HCT116 (cell line): ENCODE measurements at regions not wholly inside any gene's neighbourhood (a gene's known extent, or its start where the extent isn't known, plus 50 kb on each side); places are given as distances from the start of the nearest gene placed in this dataset.

Experiments
- ATAC-seq: fragments of 200-7000 bp; cut with Tn5 transposase; 2 replicates; pipeline ENCODE4 v1.9.1; 2020; ENCODE audit warnings: mild to moderate bottlenecking, moderate library complexity
- BruUV-seq: library from RNA; stranded (reverse); fragments of 400-500 nt; replicated peaks from 2 replicates; lab custom pipeline; 2021; lab: Mats Ljungman, UMichigan
- CTCF ChIA-PET: fragments of 300-600 bp; sonication (Branson Sonifier 250); formaldehyde crosslinking; loops from one replicate; lab custom pipeline; 2021; ENCODE audit warnings: antibody characterized with exemption; lab: Charles Lee
- POLR2A ChIA-PET: fragments of 300-600, 350-600 bp; sonication (Branson Sonifier 250); formaldehyde crosslinking; loops from one replicate; lab custom pipeline; 2021; ENCODE audit warnings: antibody characterized with exemption; lab: Charles Lee
- RAD21 ChIA-PET, 2 experiments: fragments of 300-600 bp; sonication (Branson Sonifier 250); formaldehyde crosslinking; loops; one replicate each; lab custom pipeline; 2023; ENCODE audit warnings: low total read pairs in 2 of 2; ENCODE audit not compliant: uncharacterized antibody in 2 of 2, unreplicated experiment in 2 of 2, low non-redundant PET in 1 of 2; lab: Charles Lee
- DNase-seq: peaks from one replicate; pipeline ENCODE4 v3.0.0-alpha.2; 2010; ENCODE audit warnings: low read depth, low spot score
- H2AFZ ChIP-seq: fragments of 200-600 bp; shearing (Covaris generic), sonication (generic); 2 replicates; pipeline ENCODE4 v1.6.1; 2017; ENCODE audit warnings: low read depth, mixed run types, mixed read lengths, antibody characterized with exemption, low read length; ENCODE audit not compliant: poor library complexity, severe bottlenecking
- H3K27ac ChIP-seq: 2 replicates; pipeline ENCODE4 v1.5.1; 2012; ENCODE audit warnings: low read depth, low read length
- H3K27me3 ChIP-seq: fragments of 200-600 bp; sonication (generic); 2 replicates; pipeline ENCODE4 v1.6.1; 2016; ENCODE audit warnings: mixed run types, low read length, mixed read lengths; ENCODE audit not compliant: insufficient read depth
- H3K36me3 ChIP-seq, 2 experiments: fragments of 200-500 bp in 1 of 2; fragments of 200-600 bp in 1 of 2; sonication (Bioruptor generic) in 1 of 2; sonication (generic) in 1 of 2; 2 replicates each; pipeline versions ENCODE4 v1.5.1 to v1.6.1; 2014 to 2016; ENCODE audit warnings: low read length in 2 of 2, inconsistent platforms in 1 of 2, mixed read lengths in 1 of 2, mixed run types in 1 of 2; ENCODE audit not compliant: insufficient read depth in 2 of 2, control insufficient read depth in 1 of 2
- H3K4me1 ChIP-seq, 2 experiments: fragments of 200-600 bp in 1 of 2; sonication (generic) in 1 of 2; 2 replicates each; pipeline versions ENCODE4 v1.5.1 to v1.6.1; 2012 to 2017; ENCODE audit warnings: low read length in 2 of 2, inconsistent platforms in 1 of 2, mild to moderate bottlenecking in 1 of 2, mixed read lengths in 1 of 2, mixed run types in 1 of 2, moderate library complexity in 1 of 2; ENCODE audit not compliant: insufficient read depth in 2 of 2, control insufficient read depth in 1 of 2
- H3K4me2 ChIP-seq: fragments of 200-600 bp; sonication (generic); 2 replicates; pipeline ENCODE4 v1.6.1; 2017; ENCODE audit warnings: mixed run types, low read length, mixed read lengths
- H3K4me3 ChIP-seq, 2 experiments: fragments of 200-600 bp in 1 of 2; sonication (generic) in 1 of 2; replicated peaks in 1 of 2; 2 replicates each; pipeline ENCODE4 v1.5.1; 2011 to 2016; ENCODE audit warnings: low read length in 2 of 2, control low read depth in 1 of 2, low read depth in 1 of 2, mild to moderate bottlenecking in 1 of 2, mixed read lengths in 1 of 2, mixed run types in 1 of 2
- H3K79me2 ChIP-seq: fragments of 200-600 bp; sonication (generic); 2 replicates; pipeline ENCODE4 v1.6.1; 2017; ENCODE audit warnings: mild to moderate bottlenecking, mixed run types, low read length, moderate library complexity, mixed read lengths; ENCODE audit not compliant: insufficient read depth
- H3K9ac ChIP-seq: fragments of 200-600 bp; sonication (generic); 2 replicates; pipeline ENCODE4 v1.6.1; 2016; ENCODE audit warnings: low read length, mixed read lengths
- H3K9me2 ChIP-seq: fragments of 200-600 bp; sonication (generic), shearing (Covaris generic); 2 replicates; pipeline ENCODE4 v1.6.1; 2017; ENCODE audit warnings: mixed run types, mild to moderate bottlenecking, moderate library complexity; ENCODE audit not compliant: insufficient read depth
- H3K9me3 ChIP-seq, 2 experiments: fragments of 200-500 bp in 1 of 2; fragments of 200-600 bp in 1 of 2; sonication (Bioruptor generic) in 1 of 2; sonication (generic) in 1 of 2; 2 replicates each; pipeline ENCODE4 v1.6.1; 2014 to 2017; ENCODE audit warnings: low read length in 2 of 2, mixed read lengths in 2 of 2, inconsistent platforms in 1 of 2, low read depth in 1 of 2, mild to moderate bottlenecking in 1 of 2, mixed run types in 1 of 2, moderate library complexity in 1 of 2; ENCODE audit not compliant: control insufficient read depth in 1 of 2, insufficient read depth in 1 of 2
- H4K20me1 ChIP-seq: fragments of 200-600 bp; sonication (generic), shearing (Covaris generic); 2 replicates; pipeline ENCODE4 v1.6.1; 2017; ENCODE audit warnings: mixed run types, mild to moderate bottlenecking, moderate library complexity; ENCODE audit not compliant: insufficient read depth
- CEBPB ChIP-seq: IDR thresholded peaks from 2 replicates; pipeline ENCODE4 v1.6.1; 2012; ENCODE audit warnings: low read depth
- CTCF ChIP-seq, 3 experiments: fragments of 200-600 bp in 1 of 3; sonication (generic) in 1 of 3; IDR thresholded peaks in 2 of 3; conservative IDR thresholded peaks in 1 of 3; 2 replicates each; pipeline ENCODE4 v1.5.1; 2012 to 2017; ENCODE audit warnings: low read depth in 2 of 3, low read length in 2 of 3, antibody characterized with exemption in 1 of 3, borderline replicate concordance in 1 of 3, control low read depth in 1 of 3, mild to moderate bottlenecking in 1 of 3, mixed read lengths in 1 of 3, mixed run types in 1 of 3, moderate library complexity in 1 of 3; ENCODE audit not compliant: insufficient read depth in 1 of 3
- EGR1 ChIP-seq: IDR thresholded peaks from 2 replicates; pipeline ENCODE4 v1.6.1; 2012; ENCODE audit warnings: low read depth
- EZH2phosphoT487 ChIP-seq: fragments of 200-600 bp; IDR thresholded peaks from 2 replicates; pipeline ENCODE4 v1.6.1; 2018; ENCODE audit warnings: antibody characterized with exemption, borderline replicate concordance
- FOSL1 ChIP-seq: IDR thresholded peaks from 2 replicates; pipeline ENCODE4 v1.6.1; 2012; ENCODE audit warnings: low read depth
- JUND ChIP-seq: IDR thresholded peaks from 2 replicates; pipeline ENCODE4 v1.6.1; 2012
- MAX ChIP-seq: IDR thresholded peaks from 2 replicates; pipeline ENCODE4 v1.6.1; 2012
- POLR2A ChIP-seq: IDR thresholded peaks from 2 replicates; pipeline ENCODE4 v1.7.0; 2011; ENCODE audit warnings: borderline replicate concordance; ENCODE audit not compliant: insufficient read depth, insufficient read length; ENCODE audit errors: extremely low read depth
- RAD21 ChIP-seq: IDR thresholded peaks from 2 replicates; pipeline ENCODE4 v1.6.1; 2012; ENCODE audit warnings: low read depth, mild to moderate bottlenecking
- SIN3A ChIP-seq: IDR thresholded peaks from 2 replicates; pipeline ENCODE4 v1.6.1; 2012; ENCODE audit warnings: low read depth
- SP1 ChIP-seq: IDR thresholded peaks from 2 replicates; pipeline ENCODE4 v1.6.1; 2012; ENCODE audit warnings: low read depth
- TCF7L2 ChIP-seq: IDR thresholded peaks from 2 replicates; pipeline ENCODE4 v1.7.0; 2011; ENCODE audit warnings: borderline replicate concordance, inconsistent platforms; ENCODE audit not compliant: insufficient read depth, insufficient read length; ENCODE audit errors: extremely low read depth
- YY1 ChIP-seq: IDR thresholded peaks from 2 replicates; pipeline ENCODE4 v1.6.1; 2011; ENCODE audit warnings: low read length, low read depth, moderate library complexity, mild to moderate bottlenecking; ENCODE audit not compliant: insufficient replicate concordance; ENCODE audit errors: extremely low read depth
- ZFX ChIP-seq: fragments of 450-650 bp; IDR thresholded peaks from 2 replicates; pipeline ENCODE4 v1.6.1; 2017
- intact Hi-C: fragments of 100-400 bp; cut with micrococcal nuclease; formaldehyde crosslinking; loops from 2 replicates; pipeline ENCODE4 v1.10.0; 2022

- Histone ChIP-seq H4K20me1 (no peaks in the 10 kb centered on the region), H3K27ac (no peak overlapping the region), H3K9me2 (no peaks in the 10 kb centered on the region), H3K27me3 (no peaks in the 10 kb centered on the region), H3K4me2 (no peak overlapping the region), H3K79me2 (no peaks in the 10 kb centered on the region), H3K4me3 (no peak overlapping the region), H3K4me1 (no peaks in the 10 kb centered on the region), H3K36me3 (no peaks in the 10 kb centered on the region), H3K9ac (no peak overlapping the region), H3K9me3 (no peaks in the 10 kb centered on the region), H2AFZ (no peak overlapping the region)
- DNase-seq (no peak), ATAC-seq (no peak)
- ChIA-PET RAD21 (no interaction called here), POLR2A (no interaction called here), CTCF (no interaction called here)
- no peak for TF ChIP-seq EZH2phosphoT487
- TF ChIP-seq ZFX: no peak
- no peak for TF ChIP-seq RAD21
- TF ChIP-seq MAX: no peak
- no peak for TF ChIP-seq EGR1
- TF ChIP-seq JUND: no peak
- TF ChIP-seq SP1: no peak
- no peak for TF ChIP-seq POLR2A
- no peak for TF ChIP-seq CEBPB
- no peak for TF ChIP-seq CTCF (IDR thresholded peaks at IDR 0.05 in 2 of 3, conservative IDR thresholded peaks at IDR 0.05 in 1 of 3; ENCODE audit: borderline replicate concordance in 1 of 3, insufficient read depth in 1 of 3, low read depth in 2 of 3, low read length in 2 of 3)
- no peak for TF ChIP-seq FOSL1
- TF ChIP-seq SIN3A: no peak
- no peak for TF ChIP-seq YY1
- no peak for TF ChIP-seq TCF7L2
- BruUV-seq: no TSS peak
- intact Hi-C loops: no loop called here
Observed at GRCh38 chr11:109769858-109770257, 323.3 kb upstream of the ZC3H12C start.
